ENCODE measurements at regions not wholly inside any gene's neighbourhood (a gene's known extent, or its start where the extent isn't known, plus 50 kb on each side); places are given as distances from the start of the nearest gene placed in this dataset.

DNA sequence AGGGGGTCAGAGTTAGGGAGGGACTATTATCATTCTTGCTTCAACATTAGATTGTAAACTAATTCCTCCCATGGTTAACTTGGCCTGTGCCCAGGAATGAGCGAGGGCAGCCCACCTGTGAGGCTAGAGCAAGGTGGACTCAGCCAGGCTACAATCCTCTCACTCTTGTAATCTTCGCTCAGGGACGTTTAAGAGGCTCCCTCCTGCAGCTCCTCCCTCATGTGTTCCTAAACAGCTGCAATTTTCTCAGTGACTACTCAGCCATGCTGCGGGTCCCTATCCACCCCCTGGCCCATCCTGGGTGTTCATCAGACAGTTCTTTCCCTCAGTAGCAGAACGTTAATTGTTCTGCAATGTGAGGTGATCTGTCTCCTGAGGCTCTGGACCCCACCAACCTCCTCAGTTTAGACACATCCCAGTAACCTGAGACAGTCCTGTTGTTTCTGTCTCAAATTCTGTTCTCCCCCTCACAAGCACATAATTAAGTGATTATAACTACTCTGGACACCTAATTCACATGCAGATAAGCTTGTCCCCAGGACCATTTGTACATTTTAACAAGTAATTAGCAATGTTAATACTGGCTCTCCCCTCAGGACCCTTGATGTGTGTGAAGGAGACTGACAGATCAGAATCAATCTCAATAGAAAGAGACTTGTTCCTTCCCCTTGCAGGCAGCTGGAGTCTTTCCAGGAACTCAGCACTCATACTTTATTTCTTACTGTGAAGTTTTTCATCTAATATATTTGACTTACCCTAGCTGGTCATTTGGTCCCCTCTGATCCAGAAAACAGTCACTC, 337.2 kb upstream of the B3GAT1 start:
- ChIA-PET CTCF (interaction anchor here (1.2 kb wide), 1 partner anchor 53 kb away, joined by 3 read pairs; no protein-coding TSS in a partner anchor), POLR2A (no interaction called here)
- no peak for TF ChIP-seq LEF1 (IDR thresholded peaks at IDR 0.05; ENCODE audit: borderline replicate concordance)
- no peak for TF ChIP-seq SUZ12 (IDR thresholded peaks at IDR 0.05)
- no peak for TF ChIP-seq FOXM1 (IDR thresholded peaks at IDR 0.05; ENCODE audit: borderline replicate concordance)
- no peak for TF ChIP-seq ELF4 (IDR thresholded peaks at IDR 0.05)
- TF ChIP-seq TARDBP (IDR thresholded peaks at IDR 0.05), result no peak
- no peak for TF ChIP-seq FOXK2 (IDR thresholded peaks at IDR 0.05)
- TF ChIP-seq FOXA1 (IDR thresholded peaks at IDR 0.05), result no peak
- no peak for TF ChIP-seq CTBP1 (IDR thresholded peaks at IDR 0.05; ENCODE audit: borderline replicate concordance)
- TF ChIP-seq, protein P1, sequence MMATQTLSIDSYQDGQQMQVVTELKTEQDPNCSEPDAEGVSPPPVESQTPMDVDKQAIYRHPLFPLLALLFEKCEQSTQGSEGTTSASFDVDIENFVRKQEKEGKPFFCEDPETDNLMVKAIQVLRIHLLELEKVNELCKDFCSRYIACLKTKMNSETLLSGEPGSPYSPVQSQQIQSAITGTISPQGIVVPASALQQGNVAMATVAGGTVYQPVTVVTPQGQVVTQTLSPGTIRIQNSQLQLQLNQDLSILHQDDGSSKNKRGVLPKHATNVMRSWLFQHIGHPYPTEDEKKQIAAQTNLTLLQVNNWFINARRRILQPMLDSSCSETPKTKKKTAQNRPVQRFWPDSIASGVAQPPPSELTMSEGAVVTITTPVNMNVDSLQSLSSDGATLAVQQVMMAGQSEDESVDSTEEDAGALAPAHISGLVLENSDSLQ (IDR thresholded peaks at IDR 0.05), result no peak
- TF ChIP-seq NFRKB (IDR thresholded peaks at IDR 0.05), result no peak
- no peak for TF ChIP-seq L3MBTL2 (conservative IDR thresholded peaks at IDR 0.05)
- no peak for TF ChIP-seq BHLHE40 (IDR thresholded peaks at IDR 0.05; ENCODE audit: borderline replicate concordance)
- no peak for DNase-seq (ENCODE audit: extremely low spot score)

DNA sequence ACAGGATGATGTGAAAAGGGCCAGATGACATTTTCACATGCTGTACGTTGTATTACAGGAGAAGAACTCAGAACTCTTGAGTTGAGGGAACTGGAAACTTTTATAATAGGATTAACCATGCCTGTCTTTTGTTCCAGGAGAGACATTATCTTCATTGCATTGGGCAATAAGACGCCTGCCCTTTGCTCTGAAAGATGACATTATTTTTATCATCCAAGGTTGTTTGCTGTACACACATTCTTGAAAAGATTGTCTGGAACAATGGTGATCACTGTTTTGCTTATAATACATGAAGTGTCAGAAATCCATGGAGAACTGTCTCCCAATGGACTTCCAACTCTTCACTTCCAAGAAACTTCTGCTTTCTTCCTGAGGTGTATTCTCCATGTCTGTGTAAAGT, 334.6 kb upstream of the B3GAT1 start:
- DNase-seq (ENCODE audit: extremely low spot score), result no peak
- TF ChIP-seq, protein P1 (IDR thresholded peaks at IDR 0.05), result no peak
- TF ChIP-seq BHLHE40 (IDR thresholded peaks at IDR 0.05; ENCODE audit: borderline replicate concordance) (no peak), ELF4 (IDR thresholded peaks at IDR 0.05) (no peak), FOXK2 (IDR thresholded peaks at IDR 0.05) (no peak), CTBP1 (IDR thresholded peaks at IDR 0.05; ENCODE audit: borderline replicate concordance) (no peak), HDGF (IDR thresholded peaks at IDR 0.05; ENCODE audit: borderline replicate concordance) (no peak), L3MBTL2 (conservative IDR thresholded peaks at IDR 0.05) (no peak), TARDBP (IDR thresholded peaks at IDR 0.05) (no peak), SP1 (IDR thresholded peaks at IDR 0.05) (no peak), LEF1 (IDR thresholded peaks at IDR 0.05; ENCODE audit: borderline replicate concordance) (no peak), NFRKB (IDR thresholded peaks at IDR 0.05) (no peak), FOXA1 (IDR thresholded peaks at IDR 0.05) (no peak), ZNF384 (IDR thresholded peaks at IDR 0.05) (no peak), SUZ12 (IDR thresholded peaks at IDR 0.05) (no peak), FOXM1 (IDR thresholded peaks at IDR 0.05; ENCODE audit: borderline replicate concordance) (no peak), ARNT (IDR thresholded peaks at IDR 0.05) (no peak)
- POLR2A ChIA-PET, result no interaction called here
- CTCF ChIA-PET, result no interaction called here

DNA sequence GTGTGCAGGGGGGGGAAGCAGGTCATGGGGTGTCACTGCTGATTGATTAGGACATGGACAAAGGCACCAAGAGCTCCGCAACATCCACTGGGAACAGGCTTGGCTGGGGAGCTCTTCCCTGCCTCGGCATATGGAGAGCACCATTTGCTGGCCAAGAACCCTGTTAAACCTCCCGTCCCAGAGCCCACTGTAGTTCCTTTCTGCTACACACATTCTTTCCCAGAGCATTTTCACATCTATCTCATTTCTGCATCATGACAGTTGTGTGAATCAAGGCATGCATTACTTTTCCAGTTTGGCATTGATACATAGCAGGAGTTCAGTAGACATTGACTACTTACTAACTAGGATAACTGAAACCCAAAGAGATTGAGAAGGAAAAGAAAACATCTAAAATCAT, 333.4 kb upstream of the B3GAT1 start:
- CTCF ChIA-PET, result no interaction called here
- no peak for DNase-seq (ENCODE audit: extremely low spot score)
- POLR2A ChIA-PET, result no interaction called here
- TF ChIP-seq, protein P1 (IDR thresholded peaks at IDR 0.05), result no peak
- TF ChIP-seq ARNT (IDR thresholded peaks at IDR 0.05) (no peak), CTBP1 (IDR thresholded peaks at IDR 0.05; ENCODE audit: borderline replicate concordance) (no peak), SUZ12 (IDR thresholded peaks at IDR 0.05) (no peak), NFRKB (IDR thresholded peaks at IDR 0.05) (no peak), L3MBTL2 (conservative IDR thresholded peaks at IDR 0.05) (no peak), BHLHE40 (IDR thresholded peaks at IDR 0.05; ENCODE audit: borderline replicate concordance) (no peak), HDGF (IDR thresholded peaks at IDR 0.05; ENCODE audit: borderline replicate concordance) (no peak), ZNF384 (IDR thresholded peaks at IDR 0.05) (no peak), FOXA1 (IDR thresholded peaks at IDR 0.05) (no peak), LEF1 (IDR thresholded peaks at IDR 0.05; ENCODE audit: borderline replicate concordance) (no peak), FOXM1 (IDR thresholded peaks at IDR 0.05; ENCODE audit: borderline replicate concordance) (no peak), TARDBP (IDR thresholded peaks at IDR 0.05) (no peak), SP1 (IDR thresholded peaks at IDR 0.05) (no peak), FOXK2 (IDR thresholded peaks at IDR 0.05) (no peak), ELF4 (IDR thresholded peaks at IDR 0.05) (no peak)

DNA sequence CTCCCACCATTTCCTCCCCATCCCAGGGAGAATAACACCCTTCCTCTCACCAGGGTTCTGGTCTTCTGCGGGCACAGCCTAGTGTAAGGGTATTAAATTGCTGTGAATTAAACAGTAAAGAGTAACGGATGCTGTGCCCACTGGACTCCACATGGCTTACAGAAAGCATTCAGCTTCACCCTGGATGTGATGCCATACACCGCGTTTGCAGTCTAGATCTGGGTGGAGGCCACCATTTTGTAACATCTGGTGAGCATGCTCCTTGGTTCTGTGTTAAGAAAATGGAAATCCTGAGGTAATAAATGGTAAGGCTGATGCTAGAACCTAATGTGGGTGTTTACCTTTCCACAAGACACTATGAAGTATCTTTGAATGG, 331.8 kb upstream of the B3GAT1 start:
- CTCF ChIA-PET, result no interaction called here
- TF ChIP-seq FOXM1 (IDR thresholded peaks at IDR 0.05; ENCODE audit: borderline replicate concordance) (no peak), CTBP1 (IDR thresholded peaks at IDR 0.05; ENCODE audit: borderline replicate concordance) (no peak), HDGF (IDR thresholded peaks at IDR 0.05; ENCODE audit: borderline replicate concordance) (no peak), SP1 (IDR thresholded peaks at IDR 0.05) (no peak), FOXK2 (IDR thresholded peaks at IDR 0.05) (no peak), SUZ12 (IDR thresholded peaks at IDR 0.05) (no peak), NFRKB (IDR thresholded peaks at IDR 0.05) (no peak), ARNT (IDR thresholded peaks at IDR 0.05) (no peak)
- POLR2A ChIA-PET, result no interaction called here
- no peak for DNase-seq (ENCODE audit: extremely low spot score)

DNA sequence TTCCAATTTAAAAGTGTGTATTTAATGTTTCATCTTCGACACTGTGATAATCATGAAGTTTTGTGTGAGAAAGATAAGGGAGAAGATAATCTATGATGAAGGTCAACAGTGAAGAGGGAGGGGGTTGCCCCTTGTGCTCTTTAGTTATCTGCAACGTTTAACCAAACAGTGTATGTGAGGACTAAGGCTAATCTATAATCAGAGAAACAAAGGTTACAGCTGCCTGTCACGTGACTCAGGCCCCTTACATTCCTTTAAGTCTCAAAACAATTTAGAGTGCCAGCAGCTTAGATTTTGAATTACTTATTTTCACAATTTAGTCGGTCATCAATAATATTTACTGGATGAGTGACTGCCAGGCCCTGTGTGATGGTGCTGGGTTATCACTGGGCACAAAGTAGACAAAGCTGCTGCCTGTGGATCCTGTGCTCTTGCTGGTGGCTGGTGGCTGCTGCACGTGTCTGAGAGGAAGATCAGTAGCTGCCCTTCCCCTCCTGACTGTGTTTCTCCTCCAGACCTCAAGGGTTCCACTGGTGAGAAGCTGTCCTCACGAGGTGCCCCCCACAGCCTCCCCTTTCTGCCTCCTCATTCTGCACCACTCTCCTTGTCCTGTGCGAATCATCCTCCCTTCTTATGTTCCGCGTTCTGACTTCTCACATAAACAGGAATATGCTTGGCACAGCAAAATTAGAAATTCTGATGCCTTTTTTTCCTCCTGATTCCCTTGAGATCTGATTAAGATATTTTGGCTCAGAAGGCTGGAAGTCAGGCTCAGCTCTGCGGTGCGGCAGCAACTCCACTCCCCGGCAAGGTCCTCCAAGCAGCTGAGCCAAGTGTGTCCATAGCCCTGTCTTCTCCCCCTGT, 331.1 kb upstream of the B3GAT1 start:
- TF ChIP-seq, protein P1 (IDR thresholded peaks at IDR 0.05), result no peak
- no peak for TF ChIP-seq NFRKB (IDR thresholded peaks at IDR 0.05)
- TF ChIP-seq BHLHE40 (IDR thresholded peaks at IDR 0.05; ENCODE audit: borderline replicate concordance), result no peak
- no peak for TF ChIP-seq SP1 (IDR thresholded peaks at IDR 0.05)
- ChIA-PET CTCF (no interaction called here), POLR2A (no interaction called here)
- DNase-seq (ENCODE audit: extremely low spot score), result no peak
